ENCODE measurements at regions not wholly inside any gene's neighbourhood (a gene's known extent, or its start where the extent isn't known, plus 50 kb on each side); places are given as distances from the start of the nearest gene placed in this dataset.

- TF ChIP-seq, protein P1, sequence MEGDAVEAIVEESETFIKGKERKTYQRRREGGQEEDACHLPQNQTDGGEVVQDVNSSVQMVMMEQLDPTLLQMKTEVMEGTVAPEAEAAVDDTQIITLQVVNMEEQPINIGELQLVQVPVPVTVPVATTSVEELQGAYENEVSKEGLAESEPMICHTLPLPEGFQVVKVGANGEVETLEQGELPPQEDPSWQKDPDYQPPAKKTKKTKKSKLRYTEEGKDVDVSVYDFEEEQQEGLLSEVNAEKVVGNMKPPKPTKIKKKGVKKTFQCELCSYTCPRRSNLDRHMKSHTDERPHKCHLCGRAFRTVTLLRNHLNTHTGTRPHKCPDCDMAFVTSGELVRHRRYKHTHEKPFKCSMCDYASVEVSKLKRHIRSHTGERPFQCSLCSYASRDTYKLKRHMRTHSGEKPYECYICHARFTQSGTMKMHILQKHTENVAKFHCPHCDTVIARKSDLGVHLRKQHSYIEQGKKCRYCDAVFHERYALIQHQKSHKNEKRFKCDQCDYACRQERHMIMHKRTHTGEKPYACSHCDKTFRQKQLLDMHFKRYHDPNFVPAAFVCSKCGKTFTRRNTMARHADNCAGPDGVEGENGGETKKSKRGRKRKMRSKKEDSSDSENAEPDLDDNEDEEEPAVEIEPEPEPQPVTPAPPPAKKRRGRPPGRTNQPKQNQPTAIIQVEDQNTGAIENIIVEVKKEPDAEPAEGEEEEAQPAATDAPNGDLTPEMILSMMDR (IDR thresholded peaks at IDR 0.05), result no peak
- TF ChIP-seq ZFX (IDR thresholded peaks at IDR 0.05; ENCODE audit: borderline replicate concordance), result no peak
Observed at GRCh38 chr11:70739811-70740487, 341.6 kb downstream of the CTTN start.
